HEK293 (cell line): ENCODE measurements at regions not wholly inside any gene's neighbourhood (a gene's known extent, or its start where the extent isn't known, plus 50 kb on each side); places are given as distances from the start of the nearest gene placed in this dataset.

ENCODE experiments used
- CTCF ChIA-PET: fragments of 350-600 bp; formaldehyde crosslinking; extraction: SDS; loops from one replicate; lab custom pipeline; 2021; ENCODE audit warnings: antibody characterized with exemption; lab: Yijun Ruan, JAX
- POLR2A ChIA-PET: fragments of 300-600 bp; formaldehyde crosslinking; extraction: SDS; loops from one replicate; lab custom pipeline; 2020; ENCODE audit warnings: antibody characterized with exemption, inconsistent platforms; lab: Yijun Ruan, JAX
- H3K27ac ChIP-seq: fragments of 200-500 bp; sonication (Bioruptor generic); 2 replicates; pipeline ENCODE4 v1.5.1; 2014; ENCODE audit warnings: low read depth, low read length, control low read depth, inconsistent platforms; ENCODE audit errors: extremely low read depth
- H3K36me3 ChIP-seq, 2 experiments: fragments of 200-500 bp in 1 of 2; sonication (Bioruptor generic) in 1 of 2; 1 replicate in 1 of 2; 2 replicates in 1 of 2; pipeline ENCODE4 v1.5.1; 2014 to 2017; ENCODE audit warnings: inconsistent platforms in 2 of 2, low read length in 2 of 2; ENCODE audit not compliant: control insufficient read depth in 2 of 2, insufficient read depth in 1 of 2
- H3K4me1 ChIP-seq: fragments of 200-500 bp; sonication (Bioruptor generic); 2 replicates; pipeline ENCODE4 v1.5.1; 2014; ENCODE audit warnings: mild to moderate bottlenecking, low read length, inconsistent platforms; ENCODE audit not compliant: control insufficient read depth, insufficient read depth
- H3K4me3 ChIP-seq: 2 replicates; pipeline ENCODE4 v1.5.1; 2011; ENCODE audit warnings: low read depth, mild to moderate bottlenecking, control low read depth, low read length, moderate library complexity
- H3K9me3 ChIP-seq: fragments of 200-500 bp; sonication (Bioruptor generic); 2 replicates; pipeline ENCODE4 v1.5.1; 2014; ENCODE audit warnings: low read depth, low read length, inconsistent platforms; ENCODE audit not compliant: control insufficient read depth, insufficient read depth
- FEZF1 ChIP-seq: fragments of 450-650 bp; formaldehyde crosslinking; IDR thresholded peaks from 2 replicates; pipeline ENCODE4 v1.5.1; 2016; ENCODE audit warnings: missing biosample characterization, missing genetic modification characterization
- GLIS2 ChIP-seq: fragments of 450-650 bp; formaldehyde crosslinking; IDR thresholded peaks from 2 replicates; pipeline ENCODE4 v1.5.1; 2016; ENCODE audit warnings: missing biosample characterization, missing genetic modification characterization
- KLF8 ChIP-seq: fragments of 450-650 bp; formaldehyde crosslinking; IDR thresholded peaks from 2 replicates; pipeline ENCODE4 v1.5.1; 2016; ENCODE audit warnings: missing biosample characterization, missing genetic modification characterization
- PBX3 ChIP-seq: sonication (generic); formaldehyde crosslinking; IDR thresholded peaks from 2 replicates; pipeline ENCODE4 v1.8.1; 2022; ENCODE audit warnings: mild to moderate bottlenecking, moderate library complexity, missing genetic modification reagents
- SCRT1 ChIP-seq: fragments of 450-650 bp; formaldehyde crosslinking; IDR thresholded peaks from 2 replicates; pipeline ENCODE4 v1.5.1; 2016; ENCODE audit warnings: missing biosample characterization, missing genetic modification characterization, borderline replicate concordance
- SP2 ChIP-seq: fragments of 450-650 bp; formaldehyde crosslinking; IDR thresholded peaks from 2 replicates; pipeline ENCODE4 v1.5.1; 2016; ENCODE audit warnings: missing biosample characterization, missing genetic modification characterization
- WT1 ChIP-seq: fragments of 450-650 bp; formaldehyde crosslinking; IDR thresholded peaks from 2 replicates; pipeline ENCODE4 v1.5.1; 2016; ENCODE audit warnings: missing biosample characterization, missing genetic modification characterization
- ZFHX2 ChIP-seq: fragments of 450-650 bp; formaldehyde crosslinking; conservative IDR thresholded peaks from 2 replicates; pipeline ENCODE4 v1.5.1; 2016; ENCODE audit warnings: missing biosample characterization, missing genetic modification characterization
- ZFP41 ChIP-seq: fragments of 450-650 bp; formaldehyde crosslinking; IDR thresholded peaks from 2 replicates; pipeline ENCODE4 v1.5.1; 2016; ENCODE audit warnings: missing biosample characterization, missing genetic modification characterization, borderline replicate concordance
- ZNF112 ChIP-seq: fragments of 450-650 bp; formaldehyde crosslinking; IDR thresholded peaks from 2 replicates; pipeline ENCODE4 v1.5.0; 2017; ENCODE audit warnings: missing biosample characterization, missing genetic modification characterization
- ZNF140 ChIP-seq: fragments of 450-650 bp; formaldehyde crosslinking; IDR thresholded peaks from 2 replicates; pipeline ENCODE4 v1.5.1; 2016; ENCODE audit warnings: missing biosample characterization, missing genetic modification characterization
- ZNF148 ChIP-seq: fragments of 450-650 bp; formaldehyde crosslinking; IDR thresholded peaks from 2 replicates; pipeline ENCODE4 v1.5.0; 2017; ENCODE audit warnings: missing biosample characterization, missing genetic modification characterization, borderline replicate concordance
- ZNF155 ChIP-seq: fragments of 450-650 bp; formaldehyde crosslinking; IDR thresholded peaks from 2 replicates; pipeline ENCODE4 v1.5.1; 2016; ENCODE audit warnings: missing biosample characterization, missing genetic modification characterization
- ZNF175 ChIP-seq: fragments of 450-650 bp; formaldehyde crosslinking; IDR thresholded peaks from 2 replicates; pipeline ENCODE4 v1.5.1; 2016; ENCODE audit warnings: missing biosample characterization, missing genetic modification characterization
- ZNF214 ChIP-seq: fragments of 450-650 bp; formaldehyde crosslinking; IDR thresholded peaks from 2 replicates; pipeline ENCODE4 v1.5.1; 2017; ENCODE audit warnings: missing biosample characterization, mild to moderate bottlenecking, missing genetic modification characterization, borderline replicate concordance
- ZNF302 ChIP-seq: fragments of 450-650 bp; formaldehyde crosslinking; IDR thresholded peaks from 2 replicates; pipeline ENCODE4 v1.5.1; 2016; ENCODE audit warnings: missing biosample characterization, missing genetic modification characterization, low read depth
- ZNF341 ChIP-seq: fragments of 450-650 bp; formaldehyde crosslinking; IDR thresholded peaks from 2 replicates; pipeline ENCODE4; 2016; ENCODE audit warnings: low read depth, missing biosample characterization, missing genetic modification characterization
- ZNF362 ChIP-seq: fragments of 450-650 bp; formaldehyde crosslinking; IDR thresholded peaks from 2 replicates; pipeline ENCODE4 v1.5.1; 2016; ENCODE audit warnings: missing biosample characterization, missing genetic modification characterization
- ZNF37A ChIP-seq: fragments of 450-650 bp; IDR thresholded peaks from 2 replicates; pipeline ENCODE4 v1.5.1; 2018; ENCODE audit warnings: missing biosample characterization, missing genetic modification characterization
- ZNF404 ChIP-seq: fragments of 450-650 bp; formaldehyde crosslinking; IDR thresholded peaks from 2 replicates; pipeline ENCODE4 v1.5.1; 2017; ENCODE audit warnings: missing biosample characterization, missing genetic modification characterization
- ZNF48 ChIP-seq: fragments of 450-650 bp; formaldehyde crosslinking; IDR thresholded peaks from 2 replicates; pipeline ENCODE4 v1.5.1; 2016; ENCODE audit warnings: missing biosample characterization, missing genetic modification characterization
- ZNF488 ChIP-seq: fragments of 450-650 bp; formaldehyde crosslinking; IDR thresholded peaks from 2 replicates; pipeline ENCODE4 v1.5.1; 2016; ENCODE audit warnings: missing biosample characterization, missing genetic modification characterization
- ZNF530 ChIP-seq: fragments of 450-650 bp; formaldehyde crosslinking; IDR thresholded peaks from 2 replicates; pipeline ENCODE4 v1.5.1; 2016; ENCODE audit warnings: low read depth, missing biosample characterization, missing genetic modification characterization
- ZNF558 ChIP-seq: fragments of 450-650 bp; formaldehyde crosslinking; IDR thresholded peaks from 2 replicates; pipeline ENCODE4 v1.5.1; 2016; ENCODE audit warnings: missing biosample characterization, missing genetic modification characterization
- ZNF561 ChIP-seq: fragments of 450-650 bp; IDR thresholded peaks from 2 replicates; pipeline ENCODE4 v1.5.1; 2018; ENCODE audit warnings: missing biosample characterization, missing genetic modification characterization, borderline replicate concordance
- ZNF596 ChIP-seq: fragments of 450-650 bp; IDR thresholded peaks from 2 replicates; pipeline ENCODE4 v1.5.0; 2018; ENCODE audit warnings: missing biosample characterization, mild to moderate bottlenecking, missing genetic modification characterization, moderate library complexity
- ZNF660 ChIP-seq: fragments of 450-650 bp; IDR thresholded peaks from 2 replicates; pipeline ENCODE4 v1.5.1; 2018; ENCODE audit warnings: missing biosample characterization, mild to moderate bottlenecking, missing genetic modification characterization
- ZNF76 ChIP-seq: fragments of 450-650 bp; formaldehyde crosslinking; IDR thresholded peaks from 2 replicates; pipeline ENCODE4; 2016; ENCODE audit warnings: low read depth, missing biosample characterization, missing genetic modification characterization, borderline replicate concordance
- ZNF830 ChIP-seq: fragments of 450-650 bp; IDR thresholded peaks from 2 replicates; pipeline ENCODE4 v1.5.0; 2018; ENCODE audit warnings: missing biosample characterization, missing genetic modification characterization, low read depth, mild to moderate bottlenecking, moderate library complexity

GRCh38 chr5:87755360-87755759, 342.6 kb upstream of the CCNH start:
- ChIA-PET CTCF (interaction anchor here (0.6 kb wide), 1 partner anchor 273 kb away, joined by 3 read pairs; no protein-coding TSS in a partner anchor), POLR2A (no interaction called here)
- no peaks in the 10 kb centered on the region for H3K9me3 ChIP-seq
- H3K27ac ChIP-seq: no peak overlapping the region
- peaks cover 4% of the 10 kb centered on the region for H3K4me1 ChIP-seq
- no peak overlapping the region for H3K4me3 ChIP-seq
- no peak for TF ChIP-seq ZFHX2 (tag by site-specific recombination)
- TF ChIP-seq ZNF660 (tag by site-specific recombination): no peak
- TF ChIP-seq ZNF362 (tag by site-specific recombination): no peak
- TF ChIP-seq ZNF155 (tag by site-specific recombination): no peak
- TF ChIP-seq ZNF302 (tag by site-specific recombination): no peak
- TF ChIP-seq ZNF37A: no peak
- no peak for TF ChIP-seq ZNF214 (tag by site-specific recombination)
- TF ChIP-seq ZNF112 (tag by site-specific recombination): no peak
- H3K36me3 ChIP-seq: no peaks in the 10 kb centered on the region

GRCh38 chr5:87754009-87754757, 341.5 kb upstream of the CCNH start:
- no peak overlapping the region for H3K27ac ChIP-seq
- H3K4me1 ChIP-seq: peaks cover 4% of the 10 kb centered on the region
- POLR2A ChIA-PET: no interaction called here
- no peak overlapping the region for H3K4me3 ChIP-seq
- CTCF ChIA-PET: interaction anchor here (0.6 kb wide), 1 partner anchor 218 kb away, joined by 3 read pairs; no protein-coding TSS in a partner anchor
- H3K9me3 ChIP-seq: no peaks in the 10 kb centered on the region
- TF ChIP-seq ZNF140 (no peak), ZNF488 (tag by site-specific recombination) (no peak), ZNF341 (tag by site-specific recombination) (no peak), ZNF561 (tag by site-specific recombination) (no peak), ZNF404 (tag by site-specific recombination) (no peak), SCRT1 (tag by site-specific recombination) (no peak), ZNF596 (no peak), WT1 (tag by site-specific recombination) (no peak), ZNF175 (tag by site-specific recombination) (no peak), FEZF1 (tag by site-specific recombination) (no peak), SP2 (tag by site-specific recombination) (no peak), ZFP41 (tag by site-specific recombination) (no peak), GLIS2 (tag by site-specific recombination) (no peak), ZNF76 (tag by site-specific recombination) (no peak)
- no peaks in the 10 kb centered on the region for H3K36me3 ChIP-seq

- no peaks in the 10 kb centered on the region for H3K36me3 ChIP-seq
- H3K4me1 ChIP-seq: peaks cover 4% of the 10 kb centered on the region
- H3K4me3 ChIP-seq: no peak overlapping the region
- CTCF ChIA-PET: interaction anchor here (0.6 kb wide), 1 partner anchor 586 kb away, joined by 3 read pairs; no protein-coding TSS in a partner anchor
- POLR2A ChIA-PET: no interaction called here
- no peaks in the 10 kb centered on the region for H3K9me3 ChIP-seq
- H3K27ac ChIP-seq: no peak overlapping the region
- TF ChIP-seq ZNF558 (tag by site-specific recombination): no peak
- TF ChIP-seq ZNF530 (tag by site-specific recombination): no peak
- no peak for TF ChIP-seq KLF8 (tag by site-specific recombination)
- TF ChIP-seq ZNF830 (tag by site-specific recombination): no peak
- TF ChIP-seq PBX3 (CRISPR knock-in tag): no peak
- no peak for TF ChIP-seq ZNF148 (tag by site-specific recombination)
- TF ChIP-seq ZNF48 (tag by site-specific recombination): no peak
Observed at GRCh38 chr5:87752362-87752761, 339.6 kb upstream of the CCNH start.
